HepG2 (cell line): ENCODE measurements at regions not wholly inside any gene's neighbourhood (a gene's known extent, or its start where the extent isn't known, plus 50 kb on each side); places are given as distances from the start of the nearest gene placed in this dataset.

ENCODE experiments used
- EHMT2 ChIP-seq: fragments of 200-600 bp; sonication (generic); IDR thresholded peaks from 2 replicates; pipeline ENCODE4 v1.7.0; 2017; ENCODE audit warnings: antibody characterized with exemption, low read depth, low read length, borderline replicate concordance
- ELF1 ChIP-seq: sonication (generic); formaldehyde crosslinking; IDR thresholded peaks from 2 replicates; pipeline ENCODE4 v1.4.0; 2020; ENCODE audit warnings: missing genetic modification reagents
- EP300 ChIP-seq, 3 experiments: sonication (generic) in 1 of 3; formaldehyde crosslinking in 1 of 3; IDR thresholded peaks; 2 replicates each; pipeline versions ENCODE4 v1.5.1 to v1.6.1; 2011 to 2020; ENCODE audit warnings: low read depth in 2 of 3, low read length in 2 of 3, borderline replicate concordance in 1 of 3, improper control_type of control experiment in 1 of 3, mild to moderate bottlenecking in 1 of 3, missing genetic modification reagents in 1 of 3, moderate library complexity in 1 of 3
- EZH2 ChIP-seq: conservative IDR thresholded peaks from 2 replicates; pipeline ENCODE4 v1.6.1; 2012; ENCODE audit warnings: mild to moderate bottlenecking, low read depth, low read length, moderate library complexity
- GPN1 ChIP-seq: sonication (generic); formaldehyde crosslinking; IDR thresholded peaks from 2 replicates; pipeline ENCODE4 v1.5.1; 2020; ENCODE audit warnings: missing genetic modification reagents, borderline replicate concordance
- MAFK ChIP-seq, 2 experiments: IDR thresholded peaks in 1 of 2; conservative IDR thresholded peaks in 1 of 2; 2 replicates each; pipeline ENCODE4 v1.6.1; 2011; ENCODE audit warnings: improper control_type of control experiment in 2 of 2, low read length in 2 of 2
- MTA3 ChIP-seq: sonication (generic); formaldehyde crosslinking; IDR thresholded peaks from 2 replicates; pipeline ENCODE4 v1.4.0; 2020; ENCODE audit warnings: missing genetic modification reagents
- NFE2L1 ChIP-seq: sonication (generic); formaldehyde crosslinking; IDR thresholded peaks from 2 replicates; pipeline ENCODE4 v1.4.0; 2020; ENCODE audit warnings: missing genetic modification reagents, mild to moderate bottlenecking, borderline replicate concordance
- TAF1 ChIP-seq: sonication (generic); formaldehyde crosslinking; IDR thresholded peaks from 2 replicates; pipeline ENCODE4 v1.4.0; 2020; ENCODE audit warnings: missing genetic modification reagents
- ZNF737 ChIP-seq: sonication (generic); formaldehyde crosslinking; IDR thresholded peaks from 2 replicates; pipeline ENCODE4 v1.5.0; 2020; ENCODE audit warnings: missing genetic modification reagents, mild to moderate bottlenecking, borderline replicate concordance
- TF ChIP-seq, protein P1 (sequence below), 2 experiments: IDR thresholded peaks; 2 replicates each; pipeline ENCODE4 v1.6.1; 2011 to 2012; ENCODE audit warnings: low read length in 2 of 2, borderline replicate concordance in 1 of 2, low read depth in 1 of 2, mild to moderate bottlenecking in 1 of 2, moderate library complexity in 1 of 2
- TF ChIP-seq, protein P2 (sequence below): sonication (generic); formaldehyde crosslinking; IDR thresholded peaks from 2 replicates; pipeline ENCODE4 v1.8.0; 2022; ENCODE audit warnings: low read depth, missing genetic modification reagents
- TF ChIP-seq, protein P3 (sequence below): sonication (generic); formaldehyde crosslinking; IDR thresholded peaks from 2 replicates; pipeline ENCODE4 v1.4.0; 2020; ENCODE audit warnings: mild to moderate bottlenecking, low read depth, missing genetic modification reagents

DNA sequence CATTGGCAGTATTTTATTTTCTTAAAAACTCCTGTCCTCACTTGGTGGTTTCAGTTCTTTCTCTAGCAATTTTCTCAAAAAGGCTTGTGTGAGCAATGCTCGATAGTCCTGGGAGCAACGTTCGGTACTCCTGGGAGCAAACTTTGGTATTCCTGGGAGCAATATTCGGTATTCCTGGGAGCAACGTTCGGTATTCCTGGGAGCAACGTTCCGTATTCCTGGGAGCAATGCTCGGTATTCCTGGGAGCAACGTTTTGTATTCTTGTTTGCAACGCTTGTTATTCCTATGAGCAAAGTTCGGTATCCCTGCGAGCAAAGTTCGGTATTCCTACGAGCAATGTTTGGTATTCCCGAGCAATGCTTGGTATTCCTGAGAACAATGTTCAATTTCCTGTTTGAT, 362.0 kb upstream of the ADARB2 start:
- TF ChIP-seq TAF1 (CRISPR knock-in tag) (no peak), EZH2 (no peak), MAFK (conservative IDR thresholded peaks at IDR 0.05 in 1 of 2, IDR thresholded peaks at IDR 0.05 in 1 of 2; ENCODE audit: low read length in 2 of 2) (no peak), EHMT2 (no peak), ZNF737 (CRISPR knock-in tag) (no peak), ELF1 (CRISPR knock-in tag) (no peak), EP300 (IDR thresholded peaks at IDR 0.05; ENCODE audit: low read depth in 2 of 2, low read length in 2 of 2) (no peak), EP300 (CRISPR knock-in tag; IDR thresholded peaks at IDR 0.05; ENCODE audit: borderline replicate concordance) (no peak), GPN1 (CRISPR knock-in tag) (no peak), NFE2L1 (CRISPR knock-in tag) (no peak), MTA3 (CRISPR knock-in tag) (no peak)
- TF ChIP-seq, protein P1, sequence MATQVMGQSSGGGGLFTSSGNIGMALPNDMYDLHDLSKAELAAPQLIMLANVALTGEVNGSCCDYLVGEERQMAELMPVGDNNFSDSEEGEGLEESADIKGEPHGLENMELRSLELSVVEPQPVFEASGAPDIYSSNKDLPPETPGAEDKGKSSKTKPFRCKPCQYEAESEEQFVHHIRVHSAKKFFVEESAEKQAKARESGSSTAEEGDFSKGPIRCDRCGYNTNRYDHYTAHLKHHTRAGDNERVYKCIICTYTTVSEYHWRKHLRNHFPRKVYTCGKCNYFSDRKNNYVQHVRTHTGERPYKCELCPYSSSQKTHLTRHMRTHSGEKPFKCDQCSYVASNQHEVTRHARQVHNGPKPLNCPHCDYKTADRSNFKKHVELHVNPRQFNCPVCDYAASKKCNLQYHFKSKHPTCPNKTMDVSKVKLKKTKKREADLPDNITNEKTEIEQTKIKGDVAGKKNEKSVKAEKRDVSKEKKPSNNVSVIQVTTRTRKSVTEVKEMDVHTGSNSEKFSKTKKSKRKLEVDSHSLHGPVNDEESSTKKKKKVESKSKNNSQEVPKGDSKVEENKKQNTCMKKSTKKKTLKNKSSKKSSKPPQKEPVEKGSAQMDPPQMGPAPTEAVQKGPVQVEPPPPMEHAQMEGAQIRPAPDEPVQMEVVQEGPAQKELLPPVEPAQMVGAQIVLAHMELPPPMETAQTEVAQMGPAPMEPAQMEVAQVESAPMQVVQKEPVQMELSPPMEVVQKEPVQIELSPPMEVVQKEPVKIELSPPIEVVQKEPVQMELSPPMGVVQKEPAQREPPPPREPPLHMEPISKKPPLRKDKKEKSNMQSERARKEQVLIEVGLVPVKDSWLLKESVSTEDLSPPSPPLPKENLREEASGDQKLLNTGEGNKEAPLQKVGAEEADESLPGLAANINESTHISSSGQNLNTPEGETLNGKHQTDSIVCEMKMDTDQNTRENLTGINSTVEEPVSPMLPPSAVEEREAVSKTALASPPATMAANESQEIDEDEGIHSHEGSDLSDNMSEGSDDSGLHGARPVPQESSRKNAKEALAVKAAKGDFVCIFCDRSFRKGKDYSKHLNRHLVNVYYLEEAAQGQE (IDR thresholded peaks at IDR 0.05; ENCODE audit: borderline replicate concordance in 1 of 2, low read depth in 1 of 2, low read length in 2 of 2) = no peak
- TF ChIP-seq, protein P2, sequence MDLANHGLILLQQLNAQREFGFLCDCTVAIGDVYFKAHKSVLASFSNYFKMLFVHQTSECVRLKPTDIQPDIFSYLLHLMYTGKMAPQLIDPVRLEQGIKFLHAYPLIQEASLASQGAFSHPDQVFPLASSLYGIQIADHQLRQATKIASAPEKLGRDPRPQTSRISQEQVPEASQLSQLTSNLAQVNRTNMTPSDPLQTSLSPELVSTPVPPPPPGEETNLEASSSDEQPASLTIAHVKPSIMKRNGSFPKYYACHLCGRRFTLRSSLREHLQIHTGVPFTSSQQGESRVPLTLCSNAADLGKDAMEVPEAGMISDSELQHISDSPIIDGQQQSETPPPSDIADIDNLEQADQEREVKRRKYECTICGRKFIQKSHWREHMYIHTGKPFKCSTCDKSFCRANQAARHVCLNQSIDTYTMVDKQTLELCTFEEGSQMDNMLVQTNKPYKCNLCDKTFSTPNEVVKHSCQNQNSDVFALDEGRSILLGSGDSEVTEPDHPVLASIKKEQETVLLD = no peak
- TF ChIP-seq, protein P3, sequence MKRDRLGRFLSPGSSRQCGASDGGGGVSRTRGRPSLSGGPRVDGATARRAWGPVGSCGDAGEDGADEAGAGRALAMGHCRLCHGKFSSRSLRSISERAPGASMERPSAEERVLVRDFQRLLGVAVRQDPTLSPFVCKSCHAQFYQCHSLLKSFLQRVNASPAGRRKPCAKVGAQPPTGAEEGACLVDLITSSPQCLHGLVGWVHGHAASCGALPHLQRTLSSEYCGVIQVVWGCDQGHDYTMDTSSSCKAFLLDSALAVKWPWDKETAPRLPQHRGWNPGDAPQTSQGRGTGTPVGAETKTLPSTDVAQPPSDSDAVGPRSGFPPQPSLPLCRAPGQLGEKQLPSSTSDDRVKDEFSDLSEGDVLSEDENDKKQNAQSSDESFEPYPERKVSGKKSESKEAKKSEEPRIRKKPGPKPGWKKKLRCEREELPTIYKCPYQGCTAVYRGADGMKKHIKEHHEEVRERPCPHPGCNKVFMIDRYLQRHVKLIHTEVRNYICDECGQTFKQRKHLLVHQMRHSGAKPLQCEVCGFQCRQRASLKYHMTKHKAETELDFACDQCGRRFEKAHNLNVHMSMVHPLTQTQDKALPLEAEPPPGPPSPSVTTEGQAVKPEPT (CRISPR knock-in tag) = no peak
